ENCODE measurements at regions not wholly inside any gene's neighbourhood (a gene's known extent, or its start where the extent isn't known, plus 50 kb on each side); places are given as distances from the start of the nearest gene placed in this dataset.

- Histone ChIP-seq H3K36me3 (ENCODE audit: insufficient read depth, low read length) (no peaks in the 10 kb centered on the region), H3K4me3 (ENCODE audit: low read depth, low read length, poor library complexity, severe bottlenecking) (no peak overlapping the region), H3K9me2 (ENCODE audit: insufficient read depth, low read length) (no peaks in the 10 kb centered on the region), H3K9me3 (ENCODE audit: low read length) (no peaks in the 10 kb centered on the region), H3K27ac (ENCODE audit: low read depth, low read length, poor library complexity, severe bottlenecking) (no peak overlapping the region), H3K4me2 (ENCODE audit: low read length) (no peak overlapping the region), H3K4me1 (ENCODE audit: insufficient read depth, low read length, poor library complexity, severe bottlenecking) (no peaks in the 10 kb centered on the region), H4K20me1 (ENCODE audit: insufficient read depth, low read length) (no peaks in the 10 kb centered on the region), H3K79me2 (ENCODE audit: insufficient read depth, low read depth, low read length) (no peaks in the 10 kb centered on the region), H2AFZ (ENCODE audit: low read length) (no peak overlapping the region)
- POLR2A ChIA-PET = no interaction called here
- CTCF ChIA-PET (ENCODE audit: unreplicated experiment) = no interaction called here
- intact Hi-C loops (cut with micrococcal nuclease; ENCODE audit: unreplicated experiment) = no loop called here
- BruUV-seq (replicated peaks) = no TSS peak
- DNase-seq (ENCODE audit: low spot score) = no peak
- TF ChIP-seq EZH2phosphoT487 (IDR thresholded peaks at IDR 0.05; ENCODE audit: borderline replicate concordance, low read depth, low read length) (no peak), CTCF (conservative IDR thresholded peaks at IDR 0.05; ENCODE audit: low read length) (no peak)
These were observed 310.7 kb upstream of the SLC14A2 start for GRCh38 chr18:45304558-45304957.

- Histone ChIP-seq H4K20me1 (ENCODE audit: insufficient read depth, low read length) (no peaks in the 10 kb centered on the region), H3K9me2 (ENCODE audit: insufficient read depth, low read length) (no peaks in the 10 kb centered on the region), H3K4me1 (ENCODE audit: insufficient read depth, low read length, poor library complexity, severe bottlenecking) (no peaks in the 10 kb centered on the region), H3K27ac (ENCODE audit: low read depth, low read length, poor library complexity, severe bottlenecking) (no peak overlapping the region), H3K4me3 (ENCODE audit: low read depth, low read length, poor library complexity, severe bottlenecking) (no peak overlapping the region), H3K9me3 (ENCODE audit: low read length) (no peaks in the 10 kb centered on the region), H3K36me3 (ENCODE audit: insufficient read depth, low read length) (no peaks in the 10 kb centered on the region), H3K79me2 (ENCODE audit: insufficient read depth, low read depth, low read length) (no peaks in the 10 kb centered on the region), H2AFZ (ENCODE audit: low read length) (no peak overlapping the region), H3K4me2 (ENCODE audit: low read length) (no peak overlapping the region)
- no peak for DNase-seq (ENCODE audit: low spot score)
- no TSS peak for BruUV-seq (replicated peaks)
- TF ChIP-seq CTCF (conservative IDR thresholded peaks at IDR 0.05; ENCODE audit: low read length) = no peak
- TF ChIP-seq EZH2phosphoT487 (IDR thresholded peaks at IDR 0.05; ENCODE audit: borderline replicate concordance, low read depth, low read length) = no peak
- CTCF ChIA-PET (ENCODE audit: unreplicated experiment) = no interaction called here
- POLR2A ChIA-PET = interaction anchor here (1.0 kb wide), 1 partner anchor 9 kb away, joined by 3 read pairs; no protein-coding TSS in a partner anchor
- intact Hi-C loops (cut with micrococcal nuclease; ENCODE audit: unreplicated experiment) = no loop called here
These were observed 302.6 kb upstream of the SLC14A2 start for GRCh38 chr18:45312555-45313126.

GRCh38 chr18:45316127-45316526 is 299.1 kb upstream of the SLC14A2 start:
- ChIA-PET CTCF (ENCODE audit: unreplicated experiment) (no interaction called here), POLR2A (no interaction called here)
- no peaks in the 10 kb centered on the region for H3K36me3 ChIP-seq (ENCODE audit: insufficient read depth, low read length)
- H3K9me3 ChIP-seq (ENCODE audit: low read length) = no peaks in the 10 kb centered on the region
- BruUV-seq (replicated peaks) = no TSS peak
- TF ChIP-seq EZH2phosphoT487 (IDR thresholded peaks at IDR 0.05; ENCODE audit: borderline replicate concordance, low read depth, low read length) (no peak), CTCF (conservative IDR thresholded peaks at IDR 0.05; ENCODE audit: low read length) (no peak)
- H3K4me2 ChIP-seq (ENCODE audit: low read length) = no peak overlapping the region
- H3K9me2 ChIP-seq (ENCODE audit: insufficient read depth, low read length) = no peaks in the 10 kb centered on the region
- no peak overlapping the region for H3K4me3 ChIP-seq (ENCODE audit: low read depth, low read length, poor library complexity, severe bottlenecking)
- H3K4me1 ChIP-seq (ENCODE audit: insufficient read depth, low read length, poor library complexity, severe bottlenecking) = no peaks in the 10 kb centered on the region
- H2AFZ ChIP-seq (ENCODE audit: low read length) = no peak overlapping the region
- DNase-seq (ENCODE audit: low spot score) = no peak
- no peaks in the 10 kb centered on the region for H4K20me1 ChIP-seq (ENCODE audit: insufficient read depth, low read length)
- no peak overlapping the region for H3K27ac ChIP-seq (ENCODE audit: low read depth, low read length, poor library complexity, severe bottlenecking)
- intact Hi-C loops (cut with micrococcal nuclease; ENCODE audit: unreplicated experiment) = no loop called here
- no peaks in the 10 kb centered on the region for H3K79me2 ChIP-seq (ENCODE audit: insufficient read depth, low read depth, low read length)
